ENCODE measurements at regions not wholly inside any gene's neighbourhood (a gene's known extent, or its start where the extent isn't known, plus 50 kb on each side); places are given as distances from the start of the nearest gene placed in this dataset.

DNA sequence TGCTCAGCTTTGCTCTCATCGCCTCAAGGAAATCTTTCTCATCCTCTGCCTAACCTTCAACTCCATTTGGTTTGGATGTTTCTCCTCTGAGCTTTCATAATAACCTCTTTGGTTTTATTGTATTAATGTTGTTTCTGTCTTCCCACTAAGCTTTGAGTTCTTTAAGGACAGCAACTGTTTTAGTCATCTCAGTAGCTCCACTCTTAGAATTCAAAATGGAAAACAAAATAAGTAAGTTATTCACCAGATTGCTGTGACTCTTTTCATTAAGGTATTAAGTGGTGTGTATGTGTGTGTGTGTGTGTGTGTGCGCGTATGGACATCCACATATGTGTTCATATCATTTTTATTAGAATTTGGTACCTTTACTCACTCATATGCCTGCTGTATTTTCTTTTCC is 279.2 kb upstream of the BOD1L1 start:
- Histone ChIP-seq H3K4me3 (ENCODE audit: low read length) (no peak overlapping the region), H3K27ac (ENCODE audit: low read length) (no peak overlapping the region), H3K9me3 (ENCODE audit: insufficient read depth, low read depth, low read length) (no peaks in the 10 kb centered on the region), H3K4me1 (ENCODE audit: insufficient read depth, low read length) (peaks cover 6% of the 10 kb centered on the region; the same call in 1 of the 2 replicates), H3K9ac (ENCODE audit: low read depth, low read length) (no peak overlapping the region), H3K36me3 (ENCODE audit: insufficient read depth, low read depth, low read length) (no peaks in the 10 kb centered on the region), H3K27me3 (ENCODE audit: insufficient read depth, low read length) (no peaks in the 10 kb centered on the region)

DNA sequence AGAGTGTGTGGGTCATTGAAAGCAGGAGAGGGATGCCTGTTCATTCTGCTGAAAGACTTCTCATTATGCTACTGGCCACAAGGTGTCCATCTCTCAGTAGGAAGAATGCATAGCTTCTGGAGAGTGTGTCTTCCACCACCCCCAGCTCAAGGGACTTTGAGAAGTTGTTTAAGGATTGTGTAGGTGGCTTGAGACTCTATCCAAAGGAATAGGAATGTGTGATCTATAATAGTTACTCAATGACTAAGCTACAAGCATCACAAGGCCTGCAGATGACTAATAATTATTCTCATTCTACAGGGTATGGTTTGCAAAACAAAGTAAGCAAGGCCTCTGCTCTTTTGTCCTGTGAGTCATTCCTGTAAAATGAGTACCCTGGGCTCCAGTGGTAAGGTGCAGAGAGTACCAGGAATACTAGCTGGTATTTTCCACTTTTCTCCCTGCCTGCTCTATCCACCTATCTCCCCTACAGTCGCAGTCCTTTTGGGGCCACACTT is 279.8 kb upstream of the BOD1L1 start:
- Histone ChIP-seq H3K9me3 (ENCODE audit: insufficient read depth, low read depth, low read length) (no peaks in the 10 kb centered on the region), H3K4me1 (ENCODE audit: insufficient read depth, low read length) (peaks cover 6% of the 10 kb centered on the region; the same call in 1 of the 2 replicates), H3K36me3 (ENCODE audit: insufficient read depth, low read depth, low read length) (no peaks in the 10 kb centered on the region), H3K27me3 (ENCODE audit: insufficient read depth, low read length) (no peaks in the 10 kb centered on the region), H3K9ac (ENCODE audit: low read depth, low read length) (no peak overlapping the region), H3K4me3 (ENCODE audit: low read length) (no peak overlapping the region), H3K27ac (ENCODE audit: low read length) (no peak overlapping the region)

DNA sequence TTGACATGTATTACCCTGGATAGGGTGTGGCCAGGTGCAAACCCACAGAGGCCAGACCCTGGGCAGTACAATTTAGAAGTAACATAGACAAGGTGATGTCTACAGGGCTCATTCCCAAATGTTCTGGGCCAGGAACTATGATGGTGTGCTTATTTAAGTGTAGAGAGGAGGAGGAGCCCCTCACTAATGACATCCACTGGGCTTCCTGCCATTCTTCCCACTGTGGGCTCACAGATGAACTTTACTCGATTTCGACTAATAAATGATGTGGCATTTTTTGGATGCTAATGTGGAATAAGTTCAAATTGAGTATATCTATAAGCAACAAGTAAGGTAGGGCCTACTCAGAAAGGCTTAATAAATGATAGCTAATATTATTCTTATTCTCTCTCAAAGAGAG is 280.9 kb upstream of the BOD1L1 start:
- no peaks in the 10 kb centered on the region for H3K9me3 ChIP-seq (ENCODE audit: insufficient read depth, low read depth, low read length)
- no peaks in the 10 kb centered on the region for H3K36me3 ChIP-seq (ENCODE audit: insufficient read depth, low read depth, low read length)
- no peak overlapping the region for H3K9ac ChIP-seq (ENCODE audit: low read depth, low read length)
- no peaks in the 10 kb centered on the region for H3K27me3 ChIP-seq (ENCODE audit: insufficient read depth, low read length)
- H3K4me1 ChIP-seq (ENCODE audit: insufficient read depth, low read length): peaks cover 6% of the 10 kb centered on the region; the same call in 1 of the 2 replicates
- H3K4me3 ChIP-seq (ENCODE audit: low read length): no peak overlapping the region
- H3K27ac ChIP-seq (ENCODE audit: low read length): no peak overlapping the region

DNA sequence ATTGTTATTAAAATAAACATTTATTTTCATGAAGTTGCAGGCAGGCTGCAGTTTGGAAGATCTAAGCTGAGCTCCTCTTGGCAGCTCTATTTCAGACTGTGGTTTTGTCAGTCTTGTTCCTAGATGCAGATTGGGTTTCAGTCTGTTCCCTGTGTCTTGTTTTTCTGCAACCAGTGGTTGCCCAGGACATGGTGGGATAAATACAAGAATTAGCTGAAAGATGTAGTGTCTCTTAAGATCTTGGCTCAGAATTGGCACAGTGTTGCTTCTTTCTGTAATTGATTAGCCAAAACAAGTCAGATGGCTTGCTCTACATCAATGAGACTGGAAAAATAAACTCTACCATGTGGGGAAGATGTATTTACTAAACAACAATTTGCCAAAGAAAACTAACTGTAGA is 283.0 kb upstream of the BOD1L1 start:
- H3K36me3 ChIP-seq (ENCODE audit: insufficient read depth, low read depth, low read length): no peaks in the 10 kb centered on the region
- H3K4me1 ChIP-seq (ENCODE audit: insufficient read depth, low read length): peaks cover 6% of the 10 kb centered on the region; the same call in 1 of the 2 replicates
- no peaks in the 10 kb centered on the region for H3K27me3 ChIP-seq (ENCODE audit: insufficient read depth, low read length)
- H3K9ac ChIP-seq (ENCODE audit: low read depth, low read length): no peak overlapping the region
- H3K27ac ChIP-seq (ENCODE audit: low read length): no peak overlapping the region
- no peak overlapping the region for H3K4me3 ChIP-seq (ENCODE audit: low read length)
- no peaks in the 10 kb centered on the region for H3K9me3 ChIP-seq (ENCODE audit: insufficient read depth, low read depth, low read length)

DNA sequence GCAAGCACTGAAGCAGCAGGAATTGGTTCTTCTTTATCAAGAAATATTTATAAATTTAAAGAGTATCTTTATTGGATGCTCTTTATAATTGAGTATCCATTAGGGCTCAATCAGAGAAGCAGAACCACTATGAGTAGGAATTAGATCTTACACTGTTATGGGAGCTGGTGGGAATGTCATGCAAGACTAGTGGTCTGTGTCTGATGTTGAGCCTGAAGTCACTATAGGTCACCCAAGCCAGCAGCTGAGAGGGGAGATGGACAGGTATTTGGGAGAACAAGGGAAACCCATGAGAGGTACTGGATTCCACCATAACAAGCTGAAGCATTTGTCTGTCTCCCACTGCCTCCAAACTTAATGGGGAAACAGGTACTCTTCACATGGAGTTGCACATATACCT is 283.7 kb upstream of the BOD1L1 start:
- Histone ChIP-seq H3K36me3 (ENCODE audit: insufficient read depth, low read depth, low read length) (no peaks in the 10 kb centered on the region), H3K4me3 (ENCODE audit: low read length) (no peak overlapping the region), H3K9ac (ENCODE audit: low read depth, low read length) (no peak overlapping the region), H3K27me3 (ENCODE audit: insufficient read depth, low read length) (no peaks in the 10 kb centered on the region), H3K9me3 (ENCODE audit: insufficient read depth, low read depth, low read length) (no peaks in the 10 kb centered on the region), H3K4me1 (ENCODE audit: insufficient read depth, low read length) (peaks cover 6% of the 10 kb centered on the region; the same call in 1 of the 2 replicates), H3K27ac (ENCODE audit: low read length) (no peak overlapping the region)

DNA sequence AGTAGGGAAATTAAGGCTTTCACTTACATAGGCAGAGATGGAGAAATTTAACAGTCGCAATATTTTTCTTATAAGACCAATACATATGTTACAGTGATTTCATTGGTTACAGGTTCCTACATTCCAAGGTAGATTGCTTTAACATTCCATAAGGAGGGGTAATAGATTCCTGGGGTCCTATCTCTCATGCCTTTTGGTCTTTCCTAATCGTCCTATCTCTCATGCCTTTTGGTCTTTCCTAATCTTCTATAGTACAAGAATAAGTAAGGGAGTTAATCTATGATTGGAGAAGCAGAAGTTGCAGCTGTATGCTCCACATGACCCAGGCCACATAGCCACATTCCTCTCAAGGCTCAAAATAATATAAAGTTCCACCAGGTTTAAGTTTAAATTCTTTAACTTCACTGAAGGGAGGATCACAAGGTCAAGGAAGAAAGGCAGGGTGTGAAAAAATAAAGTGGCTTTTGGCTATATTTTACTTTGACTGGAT is 285.0 kb upstream of the BOD1L1 start:
- Histone ChIP-seq H3K27ac (ENCODE audit: low read length) (no peak overlapping the region), H3K9ac (ENCODE audit: low read depth, low read length) (no peak overlapping the region), H3K27me3 (ENCODE audit: insufficient read depth, low read length) (no peaks in the 10 kb centered on the region)

DNA sequence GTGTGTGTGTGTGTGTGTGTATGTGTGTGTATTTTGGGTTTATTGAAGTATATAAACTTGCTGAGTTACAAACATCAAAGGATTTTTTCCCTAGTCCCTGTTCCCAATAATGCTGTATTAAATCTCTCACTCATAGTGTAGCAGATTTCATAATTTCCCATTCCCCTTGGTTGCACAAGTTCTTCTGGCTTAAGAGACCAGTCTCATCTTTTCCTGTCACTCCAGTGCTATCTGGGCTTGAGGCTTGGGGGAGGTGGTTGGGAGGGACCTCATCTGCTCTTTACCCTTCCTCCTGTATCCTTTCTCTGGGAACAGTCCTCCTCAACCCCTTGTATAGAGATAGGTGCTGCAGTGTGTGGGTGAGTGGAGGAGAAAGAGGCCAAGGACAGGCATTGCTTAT is 285.4 kb upstream of the BOD1L1 start:
- H3K4me1 ChIP-seq (ENCODE audit: insufficient read depth, low read length): no peaks in the 10 kb centered on the region
- H3K27ac ChIP-seq (ENCODE audit: low read length): no peak overlapping the region
- H3K9me3 ChIP-seq (ENCODE audit: insufficient read depth, low read depth, low read length): no peaks in the 10 kb centered on the region

More for the DNA sequence above, 285.0 kb upstream of the BOD1L1 start:
- no peaks in the 10 kb centered on the region for H3K9me3 ChIP-seq (ENCODE audit: insufficient read depth, low read depth, low read length)
- H3K4me1 ChIP-seq (ENCODE audit: insufficient read depth, low read length): peaks cover 3% of the 10 kb centered on the region; the same call in 1 of the 2 replicates
- no peaks in the 10 kb centered on the region for H3K36me3 ChIP-seq (ENCODE audit: insufficient read depth, low read depth, low read length)
- no peak overlapping the region for H3K4me3 ChIP-seq (ENCODE audit: low read length)

DNA sequence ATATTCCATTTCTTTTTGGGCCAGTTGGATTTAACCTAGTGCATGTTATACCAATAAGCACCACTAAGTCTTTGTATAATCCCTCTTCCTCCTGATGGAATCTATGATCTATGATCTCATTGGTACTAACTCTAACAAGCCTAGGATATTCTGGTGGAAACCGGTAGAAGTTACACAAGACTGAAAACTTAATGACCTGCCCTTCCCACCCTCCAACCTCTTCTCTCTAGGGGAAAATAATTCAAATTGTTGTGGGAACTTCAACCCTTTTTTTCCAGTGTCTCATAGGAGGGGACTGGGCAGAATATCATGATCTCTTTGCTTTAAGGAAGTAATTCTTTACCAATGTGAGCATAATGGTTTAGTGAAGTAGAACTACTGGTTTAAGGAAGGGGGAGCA is 289.5 kb upstream of the BOD1L1 start:
- Histone ChIP-seq H3K27ac (ENCODE audit: low read length) (no peak overlapping the region), H3K9me3 (ENCODE audit: insufficient read depth, low read depth, low read length) (no peaks in the 10 kb centered on the region), H3K9ac (ENCODE audit: low read depth, low read length) (no peak overlapping the region), H3K27me3 (ENCODE audit: insufficient read depth, low read length) (no peaks in the 10 kb centered on the region), H3K4me1 (ENCODE audit: insufficient read depth, low read length) (peaks cover 6% of the 10 kb centered on the region; the same call in 1 of the 2 replicates), H3K4me3 (ENCODE audit: low read length) (no peak overlapping the region), H3K36me3 (ENCODE audit: insufficient read depth, low read depth, low read length) (no peaks in the 10 kb centered on the region)

More for the DNA sequence above, 285.4 kb upstream of the BOD1L1 start:
- Histone ChIP-seq H3K36me3 (ENCODE audit: insufficient read depth, low read depth, low read length) (no peaks in the 10 kb centered on the region), H3K27me3 (ENCODE audit: insufficient read depth, low read length) (no peaks in the 10 kb centered on the region), H3K9ac (ENCODE audit: low read depth, low read length) (no peak overlapping the region), H3K4me3 (ENCODE audit: low read length) (no peak overlapping the region)

DNA sequence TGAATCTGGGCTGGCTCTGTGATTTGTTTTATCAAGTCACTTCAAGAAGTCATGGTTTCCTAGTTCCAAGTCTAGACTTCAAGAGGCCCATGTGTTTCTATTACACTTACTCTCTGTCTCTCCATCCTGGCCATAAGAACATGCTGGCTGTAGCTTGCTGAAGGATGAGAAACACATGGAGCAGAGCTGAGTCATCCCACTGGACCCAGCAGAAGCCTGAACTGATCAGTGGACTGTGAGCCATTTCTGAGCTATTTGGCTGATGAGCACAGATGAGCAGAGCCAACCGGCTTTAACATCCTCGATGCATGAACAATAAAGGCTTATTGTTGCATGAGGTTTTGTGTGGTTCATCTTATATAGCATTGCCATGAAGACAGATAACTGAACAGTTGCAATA is 290.6 kb upstream of the BOD1L1 start:
- no peak overlapping the region for H3K4me3 ChIP-seq (ENCODE audit: low read length)
- no peaks in the 10 kb centered on the region for H3K9me3 ChIP-seq (ENCODE audit: insufficient read depth, low read depth, low read length)
- H3K9ac ChIP-seq (ENCODE audit: low read depth, low read length): no peak overlapping the region
- no peak overlapping the region for H3K27ac ChIP-seq (ENCODE audit: low read length)
- H3K36me3 ChIP-seq (ENCODE audit: insufficient read depth, low read depth, low read length): no peaks in the 10 kb centered on the region
- peaks cover 6% of the 10 kb centered on the region; the same call in 1 of the 2 replicates for H3K4me1 ChIP-seq (ENCODE audit: insufficient read depth, low read length)
- no peaks in the 10 kb centered on the region for H3K27me3 ChIP-seq (ENCODE audit: insufficient read depth, low read length)

DNA sequence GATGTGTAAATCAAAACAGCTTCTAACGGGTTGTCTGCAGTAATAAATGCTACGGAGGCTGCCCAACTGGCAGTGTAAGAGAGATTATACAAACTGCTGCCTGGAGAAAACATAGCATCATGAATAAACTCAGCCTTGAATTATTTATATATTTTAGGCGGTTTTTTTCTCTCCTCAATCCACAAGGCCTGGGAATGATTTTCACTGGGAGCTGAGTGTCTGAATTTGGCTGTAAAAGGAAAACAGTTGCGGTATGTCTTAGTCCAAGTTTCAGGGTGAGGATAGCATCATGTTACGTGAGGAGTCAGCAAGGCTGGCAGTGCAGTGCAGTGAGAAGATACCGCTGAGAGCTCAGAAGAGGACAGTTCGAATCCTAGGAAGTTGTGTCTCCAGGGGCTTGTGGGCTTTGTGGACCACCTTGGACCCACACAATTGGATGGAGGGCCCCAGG is 291.5 kb upstream of the BOD1L1 start:
- H3K9me3 ChIP-seq (ENCODE audit: insufficient read depth, low read depth, low read length): no peaks in the 10 kb centered on the region
- no peak overlapping the region for H3K27ac ChIP-seq (ENCODE audit: low read length)
- no peaks in the 10 kb centered on the region for H3K36me3 ChIP-seq (ENCODE audit: insufficient read depth, low read depth, low read length)
- H3K4me1 ChIP-seq (ENCODE audit: insufficient read depth, low read length): peaks cover 6% of the 10 kb centered on the region; the same call in 1 of the 2 replicates
- H3K9ac ChIP-seq (ENCODE audit: low read depth, low read length): no peak overlapping the region
- no peaks in the 10 kb centered on the region for H3K27me3 ChIP-seq (ENCODE audit: insufficient read depth, low read length)
- H3K4me3 ChIP-seq (ENCODE audit: low read length): no peak overlapping the region

DNA sequence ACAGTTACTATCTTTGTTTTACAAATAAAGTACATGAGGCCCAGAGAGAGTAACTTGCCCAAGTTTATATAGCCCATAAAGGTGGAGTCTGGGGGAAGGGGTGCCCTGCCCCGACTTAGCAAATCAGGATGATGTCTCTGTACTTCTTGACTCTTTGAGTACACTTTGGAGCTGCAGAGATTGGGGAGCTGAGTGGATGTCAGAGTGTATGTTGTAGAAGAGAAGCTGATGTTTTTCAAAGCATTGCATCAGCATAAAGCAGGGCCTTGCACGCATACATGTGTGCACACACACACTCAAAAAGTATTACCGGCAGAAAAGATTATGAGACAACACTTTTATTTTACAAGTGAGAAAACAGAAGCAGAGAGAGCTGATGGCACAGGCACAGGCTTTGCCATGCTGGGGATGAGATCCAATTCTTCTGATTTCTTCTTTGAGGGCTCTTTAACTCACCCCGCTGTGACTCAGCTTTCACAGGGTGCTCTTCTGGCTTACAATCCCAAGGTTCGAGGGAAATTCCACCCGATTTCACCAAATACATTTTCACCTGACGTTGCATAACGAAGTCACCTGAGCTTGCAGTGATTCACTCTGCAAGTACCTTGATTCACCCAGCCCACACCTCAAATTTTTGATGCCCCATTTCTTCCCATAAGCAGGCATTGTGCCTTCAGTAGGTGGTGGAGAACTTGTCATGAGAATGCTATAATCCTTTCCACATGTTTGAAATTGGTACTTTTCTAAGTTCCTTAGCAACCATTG is 292.8 kb upstream of the BOD1L1 start:
- Histone ChIP-seq H3K4me3 (ENCODE audit: low read length) (no peak overlapping the region), H3K27me3 (ENCODE audit: insufficient read depth, low read length) (no peaks in the 10 kb centered on the region), H3K27ac (ENCODE audit: low read length) (no peak overlapping the region), H3K9me3 (ENCODE audit: insufficient read depth, low read depth, low read length) (no peaks in the 10 kb centered on the region), H3K4me1 (ENCODE audit: insufficient read depth, low read length) (peaks cover 6% of the 10 kb centered on the region; the same call in 1 of the 2 replicates), H3K36me3 (ENCODE audit: insufficient read depth, low read depth, low read length) (no peaks in the 10 kb centered on the region), H3K9ac (ENCODE audit: low read depth, low read length) (no peak overlapping the region)

DNA sequence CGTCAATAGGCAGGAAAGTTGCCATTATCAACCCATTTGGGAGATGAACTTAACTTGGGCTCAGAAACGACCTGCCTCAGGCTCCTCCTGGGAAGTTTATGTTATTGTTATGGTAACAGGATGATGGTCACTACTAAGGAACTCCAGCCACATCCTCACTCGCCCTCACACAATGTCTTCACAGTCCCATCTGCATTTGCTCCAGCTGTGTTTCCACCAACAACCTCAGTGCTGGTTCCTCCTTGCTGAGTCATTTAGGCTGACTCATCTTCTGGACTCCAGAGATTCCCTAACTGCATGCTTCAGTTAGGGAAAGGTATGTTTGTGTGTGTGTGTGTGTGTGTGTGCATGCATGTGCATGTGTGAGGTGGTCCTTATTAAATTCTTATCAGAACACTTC is 293.4 kb upstream of the BOD1L1 start:
- no peaks in the 10 kb centered on the region for H3K27me3 ChIP-seq (ENCODE audit: insufficient read depth, low read length)
- no peaks in the 10 kb centered on the region for H3K9me3 ChIP-seq (ENCODE audit: insufficient read depth, low read depth, low read length)
- H3K9ac ChIP-seq (ENCODE audit: low read depth, low read length): no peak overlapping the region
- H3K4me1 ChIP-seq (ENCODE audit: insufficient read depth, low read length): peaks cover 6% of the 10 kb centered on the region; the same call in 1 of the 2 replicates
- H3K36me3 ChIP-seq (ENCODE audit: insufficient read depth, low read depth, low read length): no peaks in the 10 kb centered on the region
- H3K27ac ChIP-seq (ENCODE audit: low read length): no peak overlapping the region
- no peak overlapping the region for H3K4me3 ChIP-seq (ENCODE audit: low read length)
